ENCODE measurements at regions not wholly inside any gene's neighbourhood (a gene's known extent, or its start where the extent isn't known, plus 50 kb on each side); places are given as distances from the start of the nearest gene placed in this dataset.

DNA sequence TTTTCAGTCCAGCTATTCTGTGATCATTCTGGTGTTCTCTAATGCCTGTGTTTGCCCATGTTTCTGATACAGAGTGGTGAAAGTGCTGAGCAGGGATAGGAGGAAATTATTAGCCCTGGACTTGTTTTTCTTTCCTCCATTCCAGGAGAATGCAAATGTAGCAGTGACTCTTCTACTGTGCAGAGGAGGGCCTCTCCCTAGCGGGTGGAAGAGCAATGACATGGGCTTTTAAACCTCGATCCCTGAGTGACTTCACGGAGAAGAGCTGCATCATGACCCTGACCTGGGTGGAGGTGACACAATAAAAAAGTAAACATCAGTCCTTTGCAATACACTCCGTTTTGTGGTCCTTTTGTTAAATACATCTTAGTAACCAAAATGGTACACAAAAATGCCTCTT, 68.0 kb upstream of the NETO1 start:
- DNase-seq (ENCODE audit: low read depth in 4 of 4, low spot score in 1 of 4): no peak

DNA sequence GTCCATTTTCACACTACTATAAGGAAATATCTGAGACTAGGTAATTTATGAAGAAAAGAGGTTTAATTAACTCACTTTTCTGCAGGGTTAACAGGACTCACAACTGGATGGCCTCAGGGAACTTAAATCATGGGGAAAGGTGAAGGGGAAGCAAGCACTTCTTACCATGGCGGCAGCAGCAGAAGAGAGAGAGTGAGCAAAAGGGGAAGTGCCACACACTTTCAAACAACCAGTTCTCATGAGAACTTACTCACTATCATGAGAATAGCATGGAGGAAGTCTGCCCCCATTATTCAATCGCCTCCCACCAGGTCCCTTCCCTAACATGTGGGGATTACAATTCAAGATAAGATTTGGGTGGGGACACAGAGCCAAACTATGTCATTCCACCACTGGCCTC, 55.1 kb upstream of the NETO1 start:
- no peak for DNase-seq (ENCODE audit: low read depth in 4 of 4, low spot score in 1 of 4)
